ENCODE measurements at regions not wholly inside any gene's neighbourhood (a gene's known extent, or its start where the extent isn't known, plus 50 kb on each side); places are given as distances from the start of the nearest gene placed in this dataset.

- TF ChIP-seq ATF2 (IDR thresholded peaks at IDR 0.05; ENCODE audit: low read length) (no peak), NR2C2 (IDR thresholded peaks at IDR 0.05; ENCODE audit: borderline replicate concordance, control insufficient read depth, insufficient read length, low read depth) (no peak)
These were observed 538.2 kb downstream of the GLUD2 start (continued) for GRCh38 chrX:121585626-121586025.

GRCh38 chrX:121592884-121593283 is 545.5 kb downstream of the GLUD2 start:
- intact Hi-C loops (cut with micrococcal nuclease; ENCODE audit: unreplicated experiment) = no loop called here
- POLR2A ChIA-PET = no interaction called here
- Histone ChIP-seq H3K27me3 (replicated peaks in 1 of 2; ENCODE audit: control insufficient read depth in 2 of 2, insufficient read depth in 2 of 2, low read length in 1 of 2) (no peaks in the 10 kb centered on the region), H3K4me3 (no peak overlapping the region), H3K36me3 (ENCODE audit: control insufficient read depth in 2 of 2, insufficient read depth in 2 of 2, low read length in 1 of 2) (no peaks in the 10 kb centered on the region), H3K4me2 (ENCODE audit: control insufficient read depth, insufficient read depth) (no peak overlapping the region), H3K9me3 (replicated peaks; ENCODE audit: control insufficient read depth, insufficient read depth, low read length) (no peaks in the 10 kb centered on the region), H2AFZ (ENCODE audit: control insufficient read depth, low read depth, low read length) (no peak overlapping the region), H3K79me2 (ENCODE audit: control insufficient read depth, insufficient read depth, low read length) (no peaks in the 10 kb centered on the region), H3K27ac (ENCODE audit: control insufficient read depth, insufficient read depth) (no peak overlapping the region), H4K20me1 (ENCODE audit: control insufficient read depth, insufficient read depth) (no peaks in the 10 kb centered on the region), H3K4me1 (ENCODE audit: control insufficient read depth, insufficient read depth, low read length) (no peaks in the 10 kb centered on the region), H3K9ac (ENCODE audit: control insufficient read depth, insufficient read depth, low read length) (no peak overlapping the region)
- BruUV-seq (replicated peaks) = no TSS peak
- ATAC-seq = no peak
- DNase-seq (ENCODE audit: low read depth, low spot score) = no peak
- SMC1A ChIA-PET (ENCODE audit: uncharacterized antibody, unreplicated experiment) = interaction anchor here (1.2 kb wide), 2 partner anchors 10 to 13 kb away, joined by 3 read pairs; no protein-coding TSS in a partner anchor
- no peak for FAIRE-seq
- RAD21 ChIA-PET (ENCODE audit: unreplicated experiment) = no interaction called here
- in situ Hi-C loops (cut with MboI) = loop anchor here (25.0 kb wide), 1 partner anchor 1081 kb away; no protein-coding TSS in a partner anchor
- CTCF ChIA-PET = interaction anchor here (1.1 kb wide), 1 partner anchor 803 kb away, joined by 3 read pairs; no protein-coding TSS in a partner anchor
- 12% methylated on average over 3 of the region's 3 CpGs for WGBS (ENCODE audit: insufficient coverage, insufficient replicate concordance, low lambda C conversion rate, missing lambda C conversion rate)
- no peak for TF ChIP-seq PAX8 (IDR thresholded peaks at IDR 0.05)
- TF ChIP-seq GABPA (IDR thresholded peaks at IDR 0.05; ENCODE audit: low read depth) = no peak
- no peak for TF ChIP-seq NR2F1 (conservative IDR thresholded peaks at IDR 0.05)
- no peak for TF ChIP-seq ZNF24 (IDR thresholded peaks at IDR 0.05)
- no peak for TF ChIP-seq TCF7 (IDR thresholded peaks at IDR 0.05; ENCODE audit: borderline replicate concordance)
- no peak for TF ChIP-seq ZSCAN29 (IDR thresholded peaks at IDR 0.05)
- no peak for TF ChIP-seq SIN3A (IDR thresholded peaks at IDR 0.05; ENCODE audit: low read depth, low read length)
- no peak for TF ChIP-seq CBX5 (IDR thresholded peaks at IDR 0.05; ENCODE audit: low read depth)
- TF ChIP-seq MTA2 (IDR thresholded peaks at IDR 0.05; ENCODE audit: low read depth) = no peak
- no peak for TF ChIP-seq BRCA1 (IDR thresholded peaks at IDR 0.05; ENCODE audit: low read depth, low read length)
- TF ChIP-seq FOS (IDR thresholded peaks at IDR 0.05; ENCODE audit: borderline replicate concordance, extremely low read depth, insufficient read length) = no peak
- TF ChIP-seq FOXM1 (IDR thresholded peaks at IDR 0.05; ENCODE audit: low read depth, low read length) = no peak
- no peak for TF ChIP-seq RB1 (IDR thresholded peaks at IDR 0.05; ENCODE audit: borderline replicate concordance)
- TF ChIP-seq IRF3 (IDR thresholded peaks at IDR 0.05) = no peak
- no peak for TF ChIP-seq RCOR1 (conservative IDR thresholded peaks at IDR 0.05; ENCODE audit: low read depth, low read length)
- no peak for TF ChIP-seq STAT3 (IDR thresholded peaks at IDR 0.05; ENCODE audit: low read depth, low read length)
- no peak for TF ChIP-seq REST (IDR thresholded peaks at IDR 0.05; ENCODE audit: low read depth, low read length)
- TF ChIP-seq MEF2A (IDR thresholded peaks at IDR 0.05; ENCODE audit: insufficient read depth, low read depth, low read length) = no peak
- no peak for TF ChIP-seq BACH1 (IDR thresholded peaks at IDR 0.05; ENCODE audit: borderline replicate concordance)

Data from GM12878 (cell line).